ENCODE measurements at regions not wholly inside any gene's neighbourhood (a gene's known extent, or its start where the extent isn't known, plus 50 kb on each side); places are given as distances from the start of the nearest gene placed in this dataset.

DNA sequence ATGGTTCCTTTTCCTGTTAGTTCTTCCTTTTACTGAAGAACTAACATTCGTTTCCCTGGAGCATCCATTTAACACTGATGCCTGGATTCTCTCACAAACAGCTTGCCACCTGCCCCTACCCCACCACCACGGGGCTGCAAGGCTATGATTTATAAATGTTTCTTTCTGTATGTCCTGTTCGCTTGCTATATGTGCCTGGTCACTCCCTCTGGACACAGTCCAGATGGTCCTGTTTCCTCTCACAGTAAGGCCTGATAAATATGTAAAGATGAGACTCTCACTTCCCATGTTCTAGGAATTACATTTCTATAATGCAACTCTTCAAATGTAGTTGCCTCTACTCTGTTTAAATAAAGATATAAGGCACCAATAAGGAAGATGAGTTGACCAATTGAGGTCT lies 146.4 kb upstream of the SHB start:
- TF ChIP-seq TCF7L2 (IDR thresholded peaks at IDR 0.05; ENCODE audit: low read depth, low read length) (no peak), CTCF (IDR thresholded peaks at IDR 0.05) (no peak), POLR2AphosphoS5 (IDR thresholded peaks at IDR 0.05; ENCODE audit: low read depth, low read length) (no peak)
- TF ChIP-seq, protein P1, sequence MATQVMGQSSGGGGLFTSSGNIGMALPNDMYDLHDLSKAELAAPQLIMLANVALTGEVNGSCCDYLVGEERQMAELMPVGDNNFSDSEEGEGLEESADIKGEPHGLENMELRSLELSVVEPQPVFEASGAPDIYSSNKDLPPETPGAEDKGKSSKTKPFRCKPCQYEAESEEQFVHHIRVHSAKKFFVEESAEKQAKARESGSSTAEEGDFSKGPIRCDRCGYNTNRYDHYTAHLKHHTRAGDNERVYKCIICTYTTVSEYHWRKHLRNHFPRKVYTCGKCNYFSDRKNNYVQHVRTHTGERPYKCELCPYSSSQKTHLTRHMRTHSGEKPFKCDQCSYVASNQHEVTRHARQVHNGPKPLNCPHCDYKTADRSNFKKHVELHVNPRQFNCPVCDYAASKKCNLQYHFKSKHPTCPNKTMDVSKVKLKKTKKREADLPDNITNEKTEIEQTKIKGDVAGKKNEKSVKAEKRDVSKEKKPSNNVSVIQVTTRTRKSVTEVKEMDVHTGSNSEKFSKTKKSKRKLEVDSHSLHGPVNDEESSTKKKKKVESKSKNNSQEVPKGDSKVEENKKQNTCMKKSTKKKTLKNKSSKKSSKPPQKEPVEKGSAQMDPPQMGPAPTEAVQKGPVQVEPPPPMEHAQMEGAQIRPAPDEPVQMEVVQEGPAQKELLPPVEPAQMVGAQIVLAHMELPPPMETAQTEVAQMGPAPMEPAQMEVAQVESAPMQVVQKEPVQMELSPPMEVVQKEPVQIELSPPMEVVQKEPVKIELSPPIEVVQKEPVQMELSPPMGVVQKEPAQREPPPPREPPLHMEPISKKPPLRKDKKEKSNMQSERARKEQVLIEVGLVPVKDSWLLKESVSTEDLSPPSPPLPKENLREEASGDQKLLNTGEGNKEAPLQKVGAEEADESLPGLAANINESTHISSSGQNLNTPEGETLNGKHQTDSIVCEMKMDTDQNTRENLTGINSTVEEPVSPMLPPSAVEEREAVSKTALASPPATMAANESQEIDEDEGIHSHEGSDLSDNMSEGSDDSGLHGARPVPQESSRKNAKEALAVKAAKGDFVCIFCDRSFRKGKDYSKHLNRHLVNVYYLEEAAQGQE (IDR thresholded peaks at IDR 0.05; ENCODE audit: insufficient read depth in 1 of 2, low read depth in 2 of 2, low read length in 1 of 2): no peak
- Histone ChIP-seq H3K4me1 (ENCODE audit: control insufficient read depth, insufficient read depth, low read length) (no peaks in the 10 kb centered on the region), H3K36me3 (ENCODE audit: control insufficient read depth, insufficient read depth, low read length) (no peaks in the 10 kb centered on the region), H3K4me3 (ENCODE audit: low read depth in 2 of 2, low read length in 2 of 2) (no peak overlapping the region), H3K27me3 (ENCODE audit: control insufficient read depth, insufficient read depth, low read length) (no peaks in the 10 kb centered on the region), H3K9me3 (ENCODE audit: control insufficient read depth, insufficient read depth, low read depth, low read length) (no peaks in the 10 kb centered on the region), H3K27ac (ENCODE audit: low read length) (no peak overlapping the region)
- ChIA-PET CTCF (no interaction called here), POLR2A (no interaction called here)
- in situ Hi-C loops (cut with HindIII; ENCODE audit: low pct_unique_long_range_greater_than_20kb, low sequenced_read_pairs) (no loop called here), intact Hi-C loops (cut with micrococcal nuclease; ENCODE audit: unreplicated experiment) (loop anchor here (10.0 kb wide), 1 partner anchor 221 kb away; no protein-coding TSS in a partner anchor)
- no peak for DNase-seq (ENCODE audit: low read depth, low spot score)
- BruUV-seq (replicated peaks): no TSS peak
- no peak for ATAC-seq

- TF ChIP-seq, protein P1 (IDR thresholded peaks at IDR 0.05; ENCODE audit: insufficient read depth in 1 of 2, low read depth in 2 of 2, low read length in 1 of 2): no peak
- no peak for TF ChIP-seq TCF7L2 (IDR thresholded peaks at IDR 0.05; ENCODE audit: low read depth, low read length)
- no peak for TF ChIP-seq CTCF (IDR thresholded peaks at IDR 0.05)
- no peak for TF ChIP-seq SIN3A (IDR thresholded peaks at IDR 0.05; ENCODE audit: borderline replicate concordance, insufficient read depth, low read depth, low read length)
- no peak for TF ChIP-seq POLR2AphosphoS5 (IDR thresholded peaks at IDR 0.05; ENCODE audit: low read depth, low read length)
- Histone ChIP-seq H3K4me1 (ENCODE audit: control insufficient read depth, insufficient read depth, low read length) (no peaks in the 10 kb centered on the region), H3K27me3 (ENCODE audit: control insufficient read depth, insufficient read depth, low read length) (no peaks in the 10 kb centered on the region), H3K9me3 (ENCODE audit: control insufficient read depth, insufficient read depth, low read depth, low read length) (no peaks in the 10 kb centered on the region), H3K27ac (ENCODE audit: low read length) (no peak overlapping the region), H3K36me3 (ENCODE audit: control insufficient read depth, insufficient read depth, low read length) (no peaks in the 10 kb centered on the region), H3K4me3 (ENCODE audit: low read depth in 2 of 2, low read length in 2 of 2) (no peak overlapping the region)
- CTCF ChIA-PET: no interaction called here
- no TSS peak for BruUV-seq (replicated peaks)
- intact Hi-C loops (cut with micrococcal nuclease; ENCODE audit: unreplicated experiment) (loop anchor here (10.0 kb wide), 1 partner anchor 220 kb away; no protein-coding TSS in a partner anchor), in situ Hi-C loops (cut with HindIII; ENCODE audit: low pct_unique_long_range_greater_than_20kb, low sequenced_read_pairs) (no loop called here)
- POLR2A ChIA-PET: no interaction called here
- no peak for ATAC-seq
- no peak for DNase-seq (ENCODE audit: low read depth, low spot score)
These were observed 145.4 kb upstream of the SHB start for GRCh38 chr9:38214432-38214831.
